ENCODE measurements at regions not wholly inside any gene's neighbourhood (a gene's known extent, or its start where the extent isn't known, plus 50 kb on each side); places are given as distances from the start of the nearest gene placed in this dataset.

DNA sequence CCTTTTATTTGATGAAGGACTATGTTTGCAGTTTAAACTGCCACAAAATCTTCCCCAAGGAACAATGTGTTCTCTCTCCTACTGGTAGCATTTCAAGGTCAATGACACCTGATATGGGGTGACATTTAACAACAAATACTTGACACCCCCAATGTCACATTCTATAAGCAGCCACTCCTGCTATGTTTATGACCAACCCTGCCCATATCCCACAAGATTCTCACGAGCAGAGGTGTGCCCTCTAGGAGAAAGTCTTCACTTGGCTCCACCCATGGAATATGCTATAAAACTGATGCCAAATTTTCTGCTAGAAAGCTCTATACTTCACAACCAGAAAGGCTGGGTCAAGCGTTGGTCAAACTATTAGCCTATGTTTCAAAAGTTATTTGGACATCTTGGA lies 105.6 kb upstream of the ARID2 start:
- in situ Hi-C loops (cut with HindIII; ENCODE audit: low sequenced_read_pairs) = no loop called here
- TF ChIP-seq CTCF (IDR thresholded peaks at IDR 0.05; ENCODE audit: low read depth, low read length, missing control alignments) = no peak
- no peak for DNase-seq (ENCODE audit: low read depth)
- no peak overlapping the region for H3K4me3 ChIP-seq (ENCODE audit: low read depth, low read length)

DNA sequence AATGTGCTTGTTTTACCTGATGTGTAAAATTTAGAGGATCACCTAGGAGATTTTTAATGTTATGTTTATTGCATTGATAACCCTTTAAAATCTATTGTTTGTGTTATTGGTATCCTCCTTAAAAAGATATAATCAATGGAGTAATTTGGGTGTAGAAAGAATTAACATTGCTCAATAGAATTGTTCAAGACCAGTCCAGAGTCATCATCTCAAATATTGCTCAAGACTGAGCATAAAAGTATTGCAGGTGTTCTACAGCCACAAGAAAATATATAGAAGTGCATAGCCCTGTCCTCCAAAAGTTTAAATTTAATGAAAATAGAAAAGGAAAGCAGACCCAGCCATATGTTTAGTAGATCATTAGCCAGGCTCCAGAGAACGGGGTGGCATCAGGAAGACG lies 102.5 kb upstream of the ARID2 start:
- H3K4me3 ChIP-seq (ENCODE audit: low read depth, low read length) = no peak overlapping the region
- in situ Hi-C loops (cut with HindIII; ENCODE audit: low sequenced_read_pairs) = no loop called here
- no peak for DNase-seq (ENCODE audit: low read depth)
- no peak for TF ChIP-seq CTCF (IDR thresholded peaks at IDR 0.05; ENCODE audit: low read depth, low read length, missing control alignments)

DNA sequence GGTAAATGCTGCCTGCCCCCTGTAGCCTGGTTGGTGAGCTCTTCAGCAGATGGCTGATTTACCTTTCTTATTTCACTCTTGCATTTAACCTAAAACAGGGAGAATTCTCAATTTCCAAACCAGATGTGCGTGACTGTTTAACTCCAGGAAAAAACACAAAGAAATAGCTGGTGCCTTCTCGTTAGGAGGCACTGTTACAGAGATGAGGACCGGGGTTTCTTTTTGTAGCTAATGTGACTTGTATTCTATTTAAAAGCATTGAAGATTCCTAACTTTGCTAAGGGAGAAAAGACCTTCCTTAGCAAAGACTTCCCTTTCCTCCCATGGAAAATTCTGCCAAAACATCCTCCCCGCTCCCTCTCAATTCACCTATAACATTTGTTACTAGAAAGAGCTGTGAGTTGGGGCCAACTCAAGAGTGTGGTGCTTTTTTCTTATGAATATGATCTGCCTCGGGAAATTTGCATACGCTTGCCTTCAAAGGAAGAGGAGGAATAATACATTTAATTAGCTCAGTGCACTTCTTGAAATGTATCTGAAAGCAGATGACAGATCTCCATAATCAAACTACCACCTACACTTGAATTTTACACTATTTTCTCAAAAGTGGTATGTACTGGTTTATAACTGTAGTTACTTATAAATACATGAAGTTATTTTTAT lies 102.0 kb upstream of the ARID2 start:
- no peak overlapping the region for H3K4me3 ChIP-seq (ENCODE audit: low read depth, low read length)
- no peak for DNase-seq (ENCODE audit: low read depth)
- in situ Hi-C loops (cut with HindIII; ENCODE audit: low sequenced_read_pairs) = no loop called here
- no peak for TF ChIP-seq CTCF (IDR thresholded peaks at IDR 0.05; ENCODE audit: low read depth, low read length, missing control alignments)

GRCh38 chr12:45629292-45629691 lies 100.2 kb upstream of the ARID2 start:
- TF ChIP-seq CTCF (IDR thresholded peaks at IDR 0.05; ENCODE audit: low read depth, low read length, missing control alignments) = no peak
- DNase-seq (ENCODE audit: low read depth) = no peak
- no peak overlapping the region for H3K4me3 ChIP-seq (ENCODE audit: low read depth, low read length)
- in situ Hi-C loops (cut with HindIII; ENCODE audit: low sequenced_read_pairs) = no loop called here

GRCh38 chr12:45633733-45634132 lies 95.8 kb upstream of the ARID2 start:
- H3K4me3 ChIP-seq (ENCODE audit: low read depth, low read length) = no peak overlapping the region
- no peak for DNase-seq (ENCODE audit: low read depth)
- in situ Hi-C loops (cut with HindIII; ENCODE audit: low sequenced_read_pairs) = no loop called here
- TF ChIP-seq CTCF (IDR thresholded peaks at IDR 0.05; ENCODE audit: low read depth, low read length, missing control alignments) = no peak

DNA sequence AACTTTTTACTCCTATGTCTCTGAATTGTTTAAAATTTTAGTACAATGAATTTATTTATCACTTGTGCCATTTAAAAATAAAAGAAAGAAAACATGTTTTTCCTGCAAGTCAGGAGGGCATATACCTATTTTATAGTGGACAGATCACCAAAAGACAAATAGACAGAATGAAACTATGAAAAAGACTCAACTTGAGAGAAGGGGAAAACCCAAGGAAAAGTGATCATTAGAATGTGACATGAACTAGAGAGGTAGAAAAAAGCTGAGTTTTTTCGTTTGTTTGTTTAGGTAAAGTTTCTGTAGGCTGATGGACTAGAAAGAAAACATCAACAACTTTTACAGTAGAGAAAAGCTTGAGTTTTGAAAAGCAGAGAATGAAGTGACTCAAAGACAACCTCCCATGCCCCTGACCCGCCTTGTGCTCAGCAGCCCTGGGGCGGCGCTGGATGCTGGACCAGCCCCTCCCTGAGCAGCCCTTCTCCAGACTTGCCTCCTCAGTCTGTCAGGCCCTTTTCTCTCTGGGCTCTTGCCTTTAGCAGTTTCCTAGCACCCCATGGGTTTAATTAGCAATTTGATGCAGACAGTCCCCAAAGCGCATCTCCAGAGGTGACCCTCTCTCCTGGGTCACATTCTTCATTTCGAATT lies 95.1 kb upstream of the ARID2 start:
- H3K4me3 ChIP-seq (ENCODE audit: low read depth, low read length) = no peak overlapping the region
- DNase-seq (ENCODE audit: low read depth) = no peak
- no peak for TF ChIP-seq CTCF (IDR thresholded peaks at IDR 0.05; ENCODE audit: low read depth, low read length, missing control alignments)
- in situ Hi-C loops (cut with HindIII; ENCODE audit: low sequenced_read_pairs) = no loop called here
